HPDE6-E6E7 (cell line): ENCODE measurements at regions not wholly inside any gene's neighbourhood (a gene's known extent, or its start where the extent isn't known, plus 50 kb on each side); places are given as distances from the start of the nearest gene placed in this dataset.
"Not testable (repeated sequence)": the region's sequence is repeated elsewhere in the genome, so short reads cannot be mapped to it uniquely, and the experiment has no call there.

ENCODE experiments used
- DNase-seq: peaks from one replicate; pipeline ENCODE4 v3.0.0; 2011; ENCODE audit warnings: missing footprints; ENCODE audit errors: extremely low spot score

DNA sequence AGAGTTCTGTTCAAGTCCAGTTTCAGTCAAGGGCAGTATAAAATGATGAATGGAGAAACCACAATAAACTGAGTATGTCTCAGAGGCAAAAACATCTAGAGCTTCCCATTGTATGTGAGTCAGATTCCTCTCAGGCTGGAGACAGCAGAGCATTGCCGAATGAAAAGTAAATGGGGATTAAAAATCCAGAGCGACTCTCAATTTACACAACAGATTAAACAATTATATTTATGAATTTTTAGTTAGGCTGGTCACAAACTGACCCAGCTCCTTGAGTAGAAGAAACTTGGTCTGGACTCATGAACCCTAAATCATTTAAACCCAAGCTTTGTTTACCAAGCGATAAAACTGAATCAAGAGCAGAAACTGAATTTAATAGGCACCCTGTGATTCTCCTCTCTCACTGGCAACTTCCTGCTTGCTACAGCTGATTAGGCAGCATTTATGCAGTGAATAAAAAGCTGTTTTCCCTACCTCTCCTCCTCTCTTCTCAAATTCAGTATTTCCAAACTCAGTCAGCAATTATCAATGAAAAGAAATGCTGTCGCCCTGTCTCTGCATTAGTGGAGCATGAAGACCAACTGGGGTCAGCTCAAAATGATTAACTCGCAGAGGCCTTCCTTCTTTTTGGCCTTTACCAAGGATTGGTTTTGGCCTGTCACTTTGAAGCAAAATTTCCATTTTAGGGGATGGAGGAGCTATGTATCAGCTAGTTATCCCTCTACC, 568.0 kb downstream of the PDHA2 start:
- no peak for DNase-seq

DNA sequence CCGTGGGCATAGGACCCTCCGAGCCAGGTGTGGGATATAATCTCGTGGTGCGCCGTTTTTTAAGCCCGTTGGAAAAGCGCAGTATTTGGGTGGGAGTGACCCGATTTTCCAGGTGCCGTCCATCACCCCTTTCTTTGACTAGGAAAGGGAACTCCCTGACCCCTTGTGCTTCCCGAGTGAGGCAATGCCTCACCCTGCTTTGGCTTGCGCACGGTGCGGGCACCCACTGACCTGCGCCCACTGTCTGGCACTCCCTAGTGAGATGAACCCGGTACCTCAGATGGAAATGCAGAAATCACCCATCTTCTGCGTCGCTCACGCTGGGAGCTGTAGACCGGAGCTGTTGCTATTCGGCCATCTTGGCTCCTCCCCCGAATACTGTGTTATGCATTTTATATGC, 575.0 kb downstream of the PDHA2 start:
- DNase-seq = not testable (repeated sequence)

- no peak for DNase-seq
Observed at GRCh38 chr4:96429657-96430056, 589.8 kb downstream of the PDHA2 start.

DNA sequence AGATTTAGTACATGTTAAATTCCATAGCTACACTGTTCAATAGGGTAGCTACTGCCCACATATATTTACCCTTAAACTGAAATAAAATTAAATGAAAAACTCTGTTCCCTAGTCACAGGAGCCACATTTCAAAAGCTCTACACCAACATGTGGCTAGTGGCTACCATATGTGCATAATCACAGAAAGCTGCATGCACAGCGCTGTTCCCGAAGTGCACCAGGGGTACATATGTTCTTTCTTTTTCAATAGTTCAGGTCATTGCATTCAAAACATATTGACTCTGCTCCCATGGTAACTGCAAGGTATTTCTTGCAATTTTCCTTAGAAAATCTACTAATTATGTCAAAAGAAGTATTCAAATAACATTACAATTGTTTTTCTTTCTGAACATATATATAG, 591.2 kb downstream of the PDHA2 start:
- DNase-seq = no peak

GRCh38 chr4:96448315-96448872, 608.5 kb downstream of the PDHA2 start:
- DNase-seq = no peak

DNA sequence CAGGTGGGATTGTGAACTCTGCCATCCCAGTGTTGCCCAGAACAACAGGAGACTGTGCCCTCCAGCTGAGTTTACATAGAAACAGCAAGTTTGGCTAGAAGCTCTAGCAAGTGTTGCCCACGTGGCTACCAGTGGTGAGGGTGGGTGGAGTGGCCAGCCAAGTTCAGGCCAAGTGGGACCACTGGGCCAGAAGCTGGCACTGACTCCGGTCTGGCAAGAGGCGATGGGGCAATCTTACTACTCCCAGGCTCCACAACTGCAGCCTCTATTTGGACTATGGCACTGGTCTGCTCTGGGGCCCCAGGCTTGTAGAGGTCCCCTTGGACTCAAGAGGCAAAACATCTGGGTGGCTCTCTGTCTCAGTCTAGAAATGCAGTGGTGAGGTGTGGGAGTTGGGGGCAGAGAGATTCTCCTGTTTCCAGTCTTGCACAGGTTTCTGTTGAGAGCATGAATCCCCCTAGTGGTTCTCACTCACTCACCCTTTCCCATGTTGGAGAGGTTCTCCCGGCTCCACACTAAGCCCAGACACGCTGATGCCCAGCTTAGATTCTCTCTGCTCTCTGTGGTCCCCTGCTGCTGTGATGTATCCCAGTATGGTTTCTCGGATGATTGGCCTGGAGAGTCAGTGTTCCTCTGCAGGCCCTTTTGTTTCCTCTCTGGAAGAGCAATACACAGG, 615.3 kb downstream of the PDHA2 start:
- no peak for DNase-seq

DNA sequence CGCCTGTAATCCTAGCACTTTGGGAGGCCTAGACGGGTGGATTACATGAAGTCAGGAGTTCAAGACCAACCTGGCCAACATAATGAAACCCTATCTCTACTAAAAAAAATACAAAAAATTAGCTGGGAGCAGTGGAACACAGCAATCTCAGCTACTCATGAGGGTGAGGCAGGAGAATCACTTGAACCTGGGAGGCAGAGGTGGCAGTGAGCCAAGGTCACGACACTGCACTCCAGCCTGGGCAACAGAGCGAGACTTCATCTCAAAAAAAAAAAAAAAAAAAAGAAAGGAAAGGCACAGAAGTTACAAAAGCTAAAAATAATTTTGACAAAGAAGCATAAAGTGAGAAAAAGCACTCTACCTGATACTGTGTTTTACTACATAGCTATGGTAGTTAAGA, 618.1 kb downstream of the PDHA2 start:
- not testable (repeated sequence) for DNase-seq

DNA sequence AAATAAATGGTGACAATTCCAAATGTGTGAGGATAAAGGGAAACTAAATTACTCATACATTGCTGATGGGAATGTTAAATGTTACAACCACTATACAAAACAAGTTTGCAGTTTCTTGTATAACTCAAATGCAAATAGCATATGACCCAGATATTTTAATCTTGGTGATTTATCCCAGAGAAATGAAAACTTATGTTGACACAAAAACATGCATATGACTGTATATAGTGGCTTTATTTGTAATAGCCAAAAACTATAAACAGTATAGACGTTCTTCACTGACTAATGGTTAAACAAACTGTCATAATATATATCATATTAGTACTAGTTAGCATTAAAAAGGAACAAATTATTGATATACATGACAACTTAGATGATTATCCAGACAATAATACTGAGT, 619.2 kb downstream of the PDHA2 start:
- DNase-seq = no peak

- no peak for DNase-seq
Observed at GRCh38 chr4:96465834-96466233, 625.9 kb downstream of the PDHA2 start.

DNA sequence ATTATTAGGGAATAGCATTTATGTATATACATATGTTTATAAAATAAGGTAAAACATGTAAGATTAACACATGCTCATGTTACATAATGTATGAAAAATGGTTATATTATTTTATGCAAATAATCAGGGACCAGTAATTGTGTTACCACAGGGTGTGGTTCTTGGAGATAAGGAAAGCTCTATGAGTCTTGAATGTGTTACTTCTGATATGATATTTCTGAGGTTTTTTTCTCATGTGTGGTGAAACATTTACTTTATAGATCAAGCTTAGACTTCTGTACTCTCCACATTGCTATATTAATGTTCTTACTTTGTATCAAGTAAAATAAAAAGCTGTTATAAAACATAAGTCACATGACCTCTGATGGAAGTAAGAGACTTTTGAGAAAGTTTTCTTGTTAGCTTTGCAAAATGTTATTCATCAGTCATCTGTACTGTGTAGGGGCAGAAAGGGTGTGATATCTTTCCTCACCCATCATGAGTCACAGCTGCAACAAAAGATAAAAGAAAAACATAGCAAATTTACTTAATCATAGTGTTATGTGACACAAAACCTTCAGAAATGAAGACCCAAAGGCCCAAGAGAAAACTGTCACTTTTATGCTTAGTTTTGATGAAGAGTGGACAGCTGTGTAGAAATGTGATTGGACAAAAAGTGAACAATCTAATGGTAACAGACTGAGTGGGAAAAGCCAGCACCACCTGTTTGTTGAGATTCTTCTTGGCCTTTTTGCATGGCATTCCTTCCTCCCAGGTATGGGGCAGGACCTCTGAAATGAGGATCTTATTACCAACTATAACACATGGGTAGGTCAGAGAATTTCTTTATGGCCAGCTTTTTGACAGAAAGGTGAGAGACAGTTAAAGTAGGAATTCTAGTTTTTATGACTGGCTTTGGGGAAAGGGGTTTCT, 632.3 kb downstream of the PDHA2 start:
- DNase-seq = peak; percentile 9

- DNase-seq = no peak
Observed at GRCh38 chr4:96473246-96473645, 633.4 kb downstream of the PDHA2 start.

DNA sequence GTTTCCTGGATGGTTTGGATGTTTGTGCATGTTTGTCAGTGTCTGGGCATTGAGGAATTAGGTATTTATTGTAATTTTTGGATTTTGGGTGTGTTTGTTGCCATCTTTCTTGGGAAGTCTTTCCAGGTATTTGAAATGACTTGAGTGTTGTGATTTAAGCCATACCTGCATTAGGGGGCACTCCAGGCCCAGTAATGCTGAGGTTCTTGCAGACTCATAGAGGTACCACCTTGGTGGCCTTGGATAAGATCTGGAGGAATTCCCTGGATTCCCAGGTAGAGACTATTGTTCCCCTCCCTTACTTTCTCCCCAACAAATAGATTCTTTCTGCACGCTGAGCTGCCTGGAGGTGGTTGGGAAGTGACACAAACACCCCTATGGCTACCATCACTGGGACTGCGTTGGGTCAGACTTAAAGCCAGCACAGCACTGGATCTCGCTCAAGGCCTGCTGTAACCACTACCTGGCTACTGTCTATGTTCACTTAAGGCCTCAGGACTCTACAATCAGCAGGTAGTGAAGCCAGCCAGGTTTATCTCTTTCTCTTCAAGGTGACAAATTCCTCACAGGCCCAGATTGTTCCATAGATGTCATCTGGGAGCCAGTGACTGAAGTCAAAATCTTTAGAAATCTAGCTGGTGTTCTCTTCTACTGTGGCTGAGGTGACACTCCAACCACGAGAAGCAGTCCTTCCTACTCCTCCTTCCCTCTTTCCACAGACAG, 643.6 kb downstream of the PDHA2 start:
- DNase-seq = no peak

GRCh38 chr4:96486563-96486962, 646.7 kb downstream of the PDHA2 start:
- DNase-seq = no peak

- DNase-seq = no peak
Observed at GRCh38 chr4:96497621-96498020, 657.7 kb downstream of the PDHA2 start.

- no peak for DNase-seq
Observed at GRCh38 chr4:96504386-96504785, 664.5 kb downstream of the PDHA2 start.

GRCh38 chr4:96509039-96509741, 669.3 kb downstream of the PDHA2 start:
- no peak for DNase-seq

GRCh38 chr4:96519291-96519690, 679.4 kb downstream of the PDHA2 start:
- no peak for DNase-seq

DNA sequence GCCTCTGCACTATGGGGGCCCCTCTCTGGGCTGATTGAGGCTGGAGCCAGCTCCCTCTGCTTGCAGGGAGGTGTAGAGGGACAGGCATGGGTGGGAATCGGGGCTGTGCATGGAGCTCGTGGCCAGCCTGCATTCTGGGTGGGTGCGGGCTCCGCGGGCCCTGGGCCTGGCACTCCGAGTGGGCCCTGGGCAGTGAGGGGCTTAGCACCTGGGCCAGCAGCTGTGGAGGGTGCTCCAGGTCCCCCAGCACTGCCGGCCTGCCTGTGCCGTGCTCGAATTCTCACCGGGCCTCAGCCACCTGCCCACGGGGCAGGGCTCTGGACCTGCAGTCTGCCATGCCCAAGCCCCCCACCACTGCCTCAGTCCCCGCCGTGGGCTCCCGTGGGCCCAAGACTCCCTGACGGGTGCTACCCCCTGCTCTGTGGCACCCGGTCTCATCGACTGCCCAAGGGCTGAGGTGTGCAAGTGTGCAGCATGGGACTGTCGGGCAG, 681.2 kb downstream of the PDHA2 start:
- DNase-seq = no peak

DNA sequence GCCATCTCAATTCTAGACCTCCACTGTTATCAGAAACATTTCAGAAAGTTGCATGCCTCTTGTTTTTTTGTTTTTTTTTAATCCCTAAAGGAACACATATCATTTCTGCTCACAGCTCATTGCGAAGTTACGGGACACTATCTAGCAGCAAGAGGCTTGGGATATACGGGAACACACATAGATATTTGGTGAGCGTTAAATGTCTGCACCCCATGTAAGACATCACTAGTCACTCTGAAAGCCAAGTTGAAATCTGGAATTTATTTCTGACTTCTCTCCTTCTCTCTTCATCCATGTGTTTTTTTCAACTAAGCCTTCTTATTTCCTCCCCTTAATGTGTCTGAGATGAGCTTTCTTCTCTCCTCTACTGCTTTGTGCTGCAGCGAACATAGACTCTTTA, 683.7 kb downstream of the PDHA2 start:
- no peak for DNase-seq

DNA sequence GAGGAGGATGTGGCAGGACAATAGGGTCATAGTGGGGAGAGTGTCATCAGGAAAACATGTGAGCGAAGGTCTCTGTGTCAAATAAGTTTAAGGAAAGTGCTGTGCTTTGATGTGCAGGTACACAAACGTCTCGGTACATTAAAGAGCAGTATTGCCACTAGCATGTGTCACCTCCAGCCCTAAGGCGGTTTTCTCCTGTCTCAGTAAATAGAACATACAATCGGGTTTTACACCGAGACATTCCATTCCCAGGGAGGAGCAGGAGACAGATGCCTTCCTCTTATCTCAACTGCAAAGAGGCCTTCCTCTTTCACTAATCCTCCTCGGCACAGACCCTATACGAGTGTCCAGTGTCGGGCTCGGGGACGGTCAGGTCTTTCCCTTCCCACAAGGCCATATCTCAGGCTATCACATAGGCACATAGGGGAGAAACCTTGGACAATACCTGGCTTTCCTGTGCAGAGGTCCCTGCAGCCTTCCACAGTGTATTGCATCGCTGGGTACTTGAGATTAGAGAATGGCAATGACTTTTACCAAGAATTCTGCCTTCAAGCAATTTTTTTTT, 684.5 kb downstream of the PDHA2 start:
- DNase-seq = no peak
